ENCODE measurements at regions not wholly inside any gene's neighbourhood (a gene's known extent, or its start where the extent isn't known, plus 50 kb on each side); places are given as distances from the start of the nearest gene placed in this dataset.

GRCh38 chr10:109277456-109277855, 645.9 kb downstream of the XPNPEP1 start:
- TF ChIP-seq CTCF (IDR thresholded peaks at IDR 0.05) (no peak), POLR2A (IDR thresholded peaks at IDR 0.05) (no peak)

Data from uterus (tissue), 2 donors.